Activated B cell treated with CpG ODN at 0.5 μM for 24 hours (primary cell): ENCODE measurements at regions not wholly inside any gene's neighbourhood (a gene's known extent, or its start where the extent isn't known, plus 50 kb on each side); places are given as distances from the start of the nearest gene placed in this dataset.

Experiments used
- ATAC-seq: fragments of 200-7000 bp; cut with Tn5 transposase; one replicate; pipeline ENCODE4 v1.10.0; 2021; ENCODE audit warnings: low read depth, mild to moderate bottlenecking, moderate library complexity
- CTCF ChIA-PET: fragments of 350-600 bp; sonication (Branson Sonifier 250); formaldehyde crosslinking; loops from one replicate; lab custom pipeline; 2021; ENCODE audit warnings: antibody characterized with exemption; lab: Charles Lee
- POLR2A ChIA-PET: fragments of 350-600 bp; sonication (Branson Sonifier 250); formaldehyde crosslinking; loops from one replicate; lab custom pipeline; 2021; ENCODE audit warnings: antibody characterized with exemption; lab: Charles Lee
- DNase-seq: peaks from one replicate; pipeline ENCODE4 v3.0.0; 2022
- H3K27ac Mint-ChIP-seq: one replicate; pipeline ENCODE4 v1.8.0; 2020; ENCODE audit warnings: mixed read lengths
- H3K27me3 Mint-ChIP-seq: one replicate; pipeline ENCODE4 v1.8.0; 2021; ENCODE audit warnings: mixed read lengths
- H3K36me3 Mint-ChIP-seq: one replicate; pipeline ENCODE4 v1.8.0; 2021; ENCODE audit warnings: low read depth, mixed read lengths
- H3K4me1 Mint-ChIP-seq: one replicate; pipeline ENCODE4 v1.8.0; 2021; ENCODE audit warnings: mixed read lengths
- H3K4me3 Mint-ChIP-seq: one replicate; pipeline ENCODE4 v1.8.0; 2020; ENCODE audit warnings: mild to moderate bottlenecking, mixed read lengths
- H3K9me3 Mint-ChIP-seq: one replicate; pipeline ENCODE4 v1.8.0; 2020; ENCODE audit warnings: mixed read lengths
- intact Hi-C: fragments of 100-400 bp; cut with micrococcal nuclease; formaldehyde crosslinking; loops from one replicate; pipeline ENCODE4 v1.15.1; 2024
- TF ChIP-seq, protein P1 (sequence below): fragments of 200-600 bp; IDR thresholded peaks from one replicate; pipeline ENCODE4 v1.8.0; 2022; ENCODE audit warnings: antibody characterized with exemption, mild to moderate bottlenecking

DNA sequence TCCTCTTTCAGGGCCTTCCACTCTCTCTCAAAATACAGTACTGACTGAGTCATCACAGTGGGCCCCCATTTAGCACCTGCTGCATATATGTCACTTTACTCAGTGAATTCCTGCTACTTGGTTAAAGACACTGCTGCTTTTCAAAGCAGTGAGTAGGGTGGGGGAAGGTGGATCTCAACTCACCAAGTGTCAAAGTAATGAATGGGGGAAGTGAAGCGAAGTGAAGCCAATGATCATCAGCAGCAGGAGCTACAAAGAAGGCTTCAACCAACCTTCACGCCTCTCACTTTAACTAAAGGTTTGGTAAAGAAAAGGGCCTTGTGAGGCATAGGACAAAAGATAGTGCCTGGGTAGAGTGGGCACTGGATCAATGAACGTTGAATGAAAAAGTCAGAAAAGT is 424.1 kb downstream of the SMARCA1 start:
- DNase-seq: no peak
- Mint-ChIP-seq H3K4me1 (no peaks in the 10 kb centered on the region), H3K27ac (no peak overlapping the region), H3K27me3 (no peaks in the 10 kb centered on the region), H3K9me3 (no peaks in the 10 kb centered on the region), H3K4me3 (no peak overlapping the region), H3K36me3 (no peaks in the 10 kb centered on the region)
- ChIA-PET POLR2A (no interaction called here), CTCF (no interaction called here)
- intact Hi-C loops: no loop called here
- no peak for ATAC-seq
- TF ChIP-seq, protein P1, sequence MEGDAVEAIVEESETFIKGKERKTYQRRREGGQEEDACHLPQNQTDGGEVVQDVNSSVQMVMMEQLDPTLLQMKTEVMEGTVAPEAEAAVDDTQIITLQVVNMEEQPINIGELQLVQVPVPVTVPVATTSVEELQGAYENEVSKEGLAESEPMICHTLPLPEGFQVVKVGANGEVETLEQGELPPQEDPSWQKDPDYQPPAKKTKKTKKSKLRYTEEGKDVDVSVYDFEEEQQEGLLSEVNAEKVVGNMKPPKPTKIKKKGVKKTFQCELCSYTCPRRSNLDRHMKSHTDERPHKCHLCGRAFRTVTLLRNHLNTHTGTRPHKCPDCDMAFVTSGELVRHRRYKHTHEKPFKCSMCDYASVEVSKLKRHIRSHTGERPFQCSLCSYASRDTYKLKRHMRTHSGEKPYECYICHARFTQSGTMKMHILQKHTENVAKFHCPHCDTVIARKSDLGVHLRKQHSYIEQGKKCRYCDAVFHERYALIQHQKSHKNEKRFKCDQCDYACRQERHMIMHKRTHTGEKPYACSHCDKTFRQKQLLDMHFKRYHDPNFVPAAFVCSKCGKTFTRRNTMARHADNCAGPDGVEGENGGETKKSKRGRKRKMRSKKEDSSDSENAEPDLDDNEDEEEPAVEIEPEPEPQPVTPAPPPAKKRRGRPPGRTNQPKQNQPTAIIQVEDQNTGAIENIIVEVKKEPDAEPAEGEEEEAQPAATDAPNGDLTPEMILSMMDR: no peak

DNA sequence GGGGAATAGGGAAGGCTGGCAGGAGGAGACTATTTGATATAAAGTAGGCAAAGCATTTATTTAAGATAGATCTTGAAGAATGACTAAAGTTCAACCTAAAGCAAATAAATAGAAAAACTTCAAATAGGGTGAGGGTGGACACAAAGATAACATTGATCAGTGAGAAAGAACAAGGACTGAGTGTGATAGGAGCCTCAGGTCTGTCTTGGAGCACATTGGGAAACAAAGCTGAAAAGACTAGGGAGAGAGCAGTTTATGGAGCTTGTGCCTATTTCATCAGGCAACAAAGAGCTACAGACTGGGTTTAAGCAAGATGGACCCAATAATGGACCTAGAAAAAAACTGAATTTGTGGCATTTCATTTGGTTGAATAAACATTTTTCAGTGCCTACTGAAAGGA is 425.6 kb downstream of the SMARCA1 start:
- TF ChIP-seq, protein P1: no peak
- H3K9me3 Mint-ChIP-seq: no peaks in the 10 kb centered on the region
- no peak overlapping the region for H3K4me3 Mint-ChIP-seq
- H3K27ac Mint-ChIP-seq: no peak overlapping the region
- intact Hi-C loops: no loop called here
- DNase-seq (no peak), ATAC-seq (no peak)
- H3K4me1 Mint-ChIP-seq: no peaks in the 10 kb centered on the region
- H3K36me3 Mint-ChIP-seq: no peaks in the 10 kb centered on the region
- ChIA-PET CTCF (no interaction called here), POLR2A (no interaction called here)
- no peaks in the 10 kb centered on the region for H3K27me3 Mint-ChIP-seq

DNA sequence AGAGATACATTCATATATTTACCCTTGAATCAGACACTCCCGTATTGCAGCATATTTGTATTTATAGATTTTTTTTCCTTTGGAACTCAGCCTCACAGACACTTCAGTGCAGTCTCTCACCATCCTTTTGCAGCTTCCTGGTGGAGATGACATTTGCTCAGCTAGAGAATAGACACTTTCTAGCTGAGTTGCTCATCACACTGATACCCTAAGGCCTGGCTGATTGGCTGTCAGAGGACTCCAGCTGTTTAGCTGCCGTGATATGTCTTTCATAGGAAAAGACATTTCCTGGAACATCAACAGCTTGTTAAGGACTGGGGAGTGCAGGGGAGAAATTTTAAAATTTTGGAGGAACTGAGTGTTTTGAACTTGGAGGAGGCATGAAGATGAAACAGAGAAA is 429.6 kb downstream of the SMARCA1 start:
- no peaks in the 10 kb centered on the region for H3K9me3 Mint-ChIP-seq
- POLR2A ChIA-PET: no interaction called here
- no peaks in the 10 kb centered on the region for H3K4me1 Mint-ChIP-seq
- intact Hi-C loops: no loop called here
- no peak overlapping the region for H3K27ac Mint-ChIP-seq
- H3K36me3 Mint-ChIP-seq: no peaks in the 10 kb centered on the region
- DNase-seq: no peak
- CTCF ChIA-PET: no interaction called here
- TF ChIP-seq, protein P1: no peak
- H3K4me3 Mint-ChIP-seq: no peak overlapping the region
- no peaks in the 10 kb centered on the region for H3K27me3 Mint-ChIP-seq
- ATAC-seq: no peak

DNA sequence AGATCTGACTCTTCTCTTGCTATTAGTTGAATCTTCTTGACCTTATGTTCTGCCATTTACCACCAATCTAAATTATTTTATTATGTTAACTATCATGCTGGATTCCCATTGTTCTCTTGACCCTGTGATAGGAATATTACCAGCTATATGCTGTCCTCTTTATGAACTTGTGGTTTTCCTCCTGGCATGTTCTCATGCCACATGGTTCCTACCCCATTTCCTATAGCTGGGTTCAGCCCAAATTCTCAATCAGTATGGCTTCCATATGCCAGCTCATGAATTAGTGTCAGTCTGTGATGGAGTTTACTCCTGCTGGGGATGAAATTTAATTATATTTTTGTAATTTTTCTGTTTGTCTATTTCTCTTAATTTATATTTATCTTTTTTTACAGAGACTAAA is 430.5 kb downstream of the SMARCA1 start:
- ChIA-PET POLR2A (no interaction called here), CTCF (no interaction called here)
- H3K36me3 Mint-ChIP-seq: no peaks in the 10 kb centered on the region
- intact Hi-C loops: no loop called here
- no peak overlapping the region for H3K4me3 Mint-ChIP-seq
- H3K4me1 Mint-ChIP-seq: no peaks in the 10 kb centered on the region
- ATAC-seq: no peak
- TF ChIP-seq, protein P1: no peak
- H3K9me3 Mint-ChIP-seq: no peaks in the 10 kb centered on the region
- DNase-seq: no peak
- H3K27me3 Mint-ChIP-seq: no peaks in the 10 kb centered on the region
- no peak overlapping the region for H3K27ac Mint-ChIP-seq

DNA sequence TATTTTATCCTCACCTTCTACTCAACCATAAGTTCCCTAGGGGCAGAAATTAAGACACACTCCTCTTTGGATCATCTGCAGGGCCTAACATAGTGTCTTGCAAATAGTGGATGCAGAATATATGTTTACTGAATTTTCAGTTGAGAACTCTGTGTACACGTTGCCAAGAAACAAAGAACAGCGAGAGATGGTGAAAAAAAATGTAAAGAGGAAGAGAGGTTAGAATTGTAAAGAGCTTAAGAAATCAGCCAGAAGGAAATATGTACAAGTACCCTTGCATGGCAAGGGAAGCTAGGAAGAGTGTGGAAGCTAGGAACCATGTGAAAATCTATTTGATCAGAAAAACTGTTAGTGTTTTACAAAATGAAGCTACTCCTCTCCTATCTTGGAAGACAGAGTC is 431.0 kb downstream of the SMARCA1 start:
- Mint-ChIP-seq H3K36me3 (no peaks in the 10 kb centered on the region), H3K9me3 (no peaks in the 10 kb centered on the region), H3K27me3 (no peaks in the 10 kb centered on the region), H3K27ac (no peak overlapping the region), H3K4me3 (no peak overlapping the region), H3K4me1 (no peaks in the 10 kb centered on the region)
- TF ChIP-seq, protein P1: no peak
- ChIA-PET CTCF (no interaction called here), POLR2A (no interaction called here)
- ATAC-seq: no peak
- DNase-seq: no peak
- intact Hi-C loops: no loop called here
